Adrenal gland (tissue), 5 donors: ENCODE measurements at regions not wholly inside any gene's neighbourhood (a gene's known extent, or its start where the extent isn't known, plus 50 kb on each side); places are given as distances from the start of the nearest gene placed in this dataset.

Experiments used
- POLR2A ChIP-seq, 2 donors: fragments of 450-650 bp; IDR thresholded peaks; one replicate each; pipeline ENCODE4 v1.6.1; 2017; ENCODE audit warnings: antibody characterized with exemption in 2 of 2, mild to moderate bottlenecking in 2 of 2, moderate library complexity in 1 of 2
- TF ChIP-seq, protein P1 (sequence below), 6 experiments: fragments of 450-650 bp in 4 of 6; fragments of 200-600 bp in 2 of 6; sonication (generic) in 1 of 6; IDR thresholded peaks; 1 replicate in 5 of 6; 2 replicates in 1 of 6; pipeline versions ENCODE4 v1.5.1 to v1.8.0; 2016 to 2021; ENCODE audit warnings: antibody characterized with exemption in 6 of 6, mild to moderate bottlenecking in 2 of 6, moderate library complexity in 1 of 6
- donor health status: DM: no; HTN: no; CAD: no.

- TF ChIP-seq, protein P1, sequence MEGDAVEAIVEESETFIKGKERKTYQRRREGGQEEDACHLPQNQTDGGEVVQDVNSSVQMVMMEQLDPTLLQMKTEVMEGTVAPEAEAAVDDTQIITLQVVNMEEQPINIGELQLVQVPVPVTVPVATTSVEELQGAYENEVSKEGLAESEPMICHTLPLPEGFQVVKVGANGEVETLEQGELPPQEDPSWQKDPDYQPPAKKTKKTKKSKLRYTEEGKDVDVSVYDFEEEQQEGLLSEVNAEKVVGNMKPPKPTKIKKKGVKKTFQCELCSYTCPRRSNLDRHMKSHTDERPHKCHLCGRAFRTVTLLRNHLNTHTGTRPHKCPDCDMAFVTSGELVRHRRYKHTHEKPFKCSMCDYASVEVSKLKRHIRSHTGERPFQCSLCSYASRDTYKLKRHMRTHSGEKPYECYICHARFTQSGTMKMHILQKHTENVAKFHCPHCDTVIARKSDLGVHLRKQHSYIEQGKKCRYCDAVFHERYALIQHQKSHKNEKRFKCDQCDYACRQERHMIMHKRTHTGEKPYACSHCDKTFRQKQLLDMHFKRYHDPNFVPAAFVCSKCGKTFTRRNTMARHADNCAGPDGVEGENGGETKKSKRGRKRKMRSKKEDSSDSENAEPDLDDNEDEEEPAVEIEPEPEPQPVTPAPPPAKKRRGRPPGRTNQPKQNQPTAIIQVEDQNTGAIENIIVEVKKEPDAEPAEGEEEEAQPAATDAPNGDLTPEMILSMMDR (IDR thresholded peaks at IDR 0.05): no peak
- TF ChIP-seq POLR2A (IDR thresholded peaks at IDR 0.05): no peak
Observed at GRCh38 chr20:57013217-57013616, 253.2 kb downstream of the BMP7 start.
